ENCODE measurements at regions not wholly inside any gene's neighbourhood (a gene's known extent, or its start where the extent isn't known, plus 50 kb on each side); places are given as distances from the start of the nearest gene placed in this dataset.

DNA sequence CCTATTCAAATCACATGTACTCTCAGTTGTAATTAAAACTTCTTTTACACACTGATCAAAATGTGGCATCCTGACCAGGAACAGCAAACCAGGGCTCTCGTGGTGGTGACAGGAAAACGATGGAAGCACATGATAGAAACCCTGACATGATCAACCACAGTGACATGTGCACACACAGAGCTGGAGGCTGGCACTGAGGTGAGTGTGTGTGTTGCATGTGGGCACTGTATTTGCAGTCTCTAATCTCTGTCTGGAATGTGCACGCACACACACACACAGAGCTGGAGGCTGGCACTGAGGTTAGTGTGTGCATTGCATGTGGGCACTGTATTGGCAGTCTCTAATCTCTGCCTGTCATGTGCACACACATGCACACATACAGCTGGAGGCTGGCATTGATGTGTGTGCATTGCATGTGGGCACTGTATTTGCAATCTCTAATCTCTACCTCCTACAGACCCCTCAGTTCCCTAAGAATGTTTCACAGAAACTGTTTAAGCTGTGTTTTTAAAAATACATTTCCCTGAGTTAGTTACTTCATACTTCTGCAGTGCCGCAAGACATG lies 406.9 kb downstream of the SFMBT2 start:
- TF ChIP-seq CTCF (IDR thresholded peaks at IDR 0.05; ENCODE audit: low read length) (no peak), EZH2 (IDR thresholded peaks at IDR 0.05; ENCODE audit: borderline replicate concordance, low read length) (no peak)
